ENCODE measurements at regions not wholly inside any gene's neighbourhood (a gene's known extent, or its start where the extent isn't known, plus 50 kb on each side); places are given as distances from the start of the nearest gene placed in this dataset.

- TF ChIP-seq CTCF (IDR thresholded peaks at IDR 0.05) (no peak), POLR2A (IDR thresholded peaks at IDR 0.05) (no peak)
Observed at GRCh38 chr4:120314969-120315368, 248.3 kb upstream of the MAD2L1 start.
